CD4-positive, alpha-beta memory T cell (primary cell): ENCODE measurements at regions not wholly inside any gene's neighbourhood (a gene's known extent, or its start where the extent isn't known, plus 50 kb on each side); places are given as distances from the start of the nearest gene placed in this dataset.

ENCODE experiments used
- CTCF ChIA-PET: fragments of 350-600 bp; sonication (Branson Sonifier 250); formaldehyde crosslinking; loops from one replicate; lab custom pipeline; 2021; ENCODE audit warnings: inconsistent platforms; ENCODE audit not compliant: partially characterized antibody; lab: Charles Lee
- POLR2A ChIA-PET: fragments of 350-600 bp; sonication (Branson Sonifier 250); formaldehyde crosslinking; loops from one replicate; lab custom pipeline; 2021; ENCODE audit not compliant: partially characterized antibody; lab: Charles Lee
- DNase-seq, 5 donors: peaks; one replicate each; pipeline versions ENCODE4 v3.0.0 to v3.0.0-alpha.2; 2020 to 2022; ENCODE audit warnings: mixed read lengths in 1 of 5
- H3K27ac ChIP-seq: one replicate; pipeline ENCODE4 v1.7.0; 2013; ENCODE audit warnings: low read depth, low read length
- H3K27me3 ChIP-seq: 2 replicates; pipeline ENCODE4 v1.7.0; 2013; ENCODE audit warnings: mild to moderate bottlenecking, low read length, moderate library complexity; ENCODE audit not compliant: insufficient read depth
- H3K36me3 ChIP-seq: 2 replicates; pipeline ENCODE4 v1.7.0; 2013; ENCODE audit warnings: mild to moderate bottlenecking, low read length, moderate library complexity; ENCODE audit not compliant: insufficient read depth
- H3K4me1 ChIP-seq: 2 replicates; pipeline ENCODE4 v1.7.0; 2013; ENCODE audit warnings: mild to moderate bottlenecking, low read length, moderate library complexity; ENCODE audit not compliant: insufficient read depth
- H3K4me3 ChIP-seq, 2 donors: one replicate each; pipeline ENCODE4 v1.7.0; 2013; ENCODE audit warnings: low read length in 2 of 2, mild to moderate bottlenecking in 1 of 2
- H3K9me3 ChIP-seq, 2 donors: one replicate each; pipeline ENCODE4 v1.7.0; 2013; ENCODE audit warnings: low read length in 2 of 2, control low read depth in 1 of 2; ENCODE audit not compliant: control insufficient read depth in 1 of 2
- H3K27ac Mint-ChIP-seq, 7 donors: one replicate each; pipeline ENCODE4 v1.8.0; 2020 to 2021; ENCODE audit warnings: mixed read lengths in 7 of 7, mild to moderate bottlenecking in 6 of 7, inconsistent platforms in 3 of 7, moderate library complexity in 3 of 7
- H3K27me3 Mint-ChIP-seq, 2 donors: one replicate each; pipeline ENCODE4 v1.8.0; 2020 to 2021; ENCODE audit warnings: mixed read lengths in 2 of 2
- H3K36me3 Mint-ChIP-seq, 2 donors: one replicate each; pipeline ENCODE4 v1.8.0; 2020 to 2021; ENCODE audit warnings: mixed read lengths in 2 of 2, inconsistent platforms in 1 of 2, mild to moderate bottlenecking in 1 of 2
- H3K4me1 Mint-ChIP-seq, 4 donors: one replicate each; pipeline ENCODE4 v1.8.0; 2020 to 2021; ENCODE audit warnings: mixed read lengths in 4 of 4, mild to moderate bottlenecking in 1 of 4
- H3K4me3 Mint-ChIP-seq, 8 donors: one replicate each; pipeline ENCODE4 v1.8.0; 2020 to 2021; ENCODE audit warnings: mixed read lengths in 8 of 8, mild to moderate bottlenecking in 7 of 8, moderate library complexity in 6 of 8, inconsistent platforms in 3 of 8
- H3K9me3 Mint-ChIP-seq, 8 donors: one replicate each; pipeline ENCODE4 v1.8.0; 2020 to 2021; ENCODE audit warnings: mixed read lengths in 8 of 8, mild to moderate bottlenecking in 5 of 8, inconsistent platforms in 3 of 8, moderate library complexity in 1 of 8
- intact Hi-C: fragments of 100-400 bp; cut with micrococcal nuclease; formaldehyde crosslinking; loops from one replicate; pipeline ENCODE4 v1.15.1; 2023

DNA sequence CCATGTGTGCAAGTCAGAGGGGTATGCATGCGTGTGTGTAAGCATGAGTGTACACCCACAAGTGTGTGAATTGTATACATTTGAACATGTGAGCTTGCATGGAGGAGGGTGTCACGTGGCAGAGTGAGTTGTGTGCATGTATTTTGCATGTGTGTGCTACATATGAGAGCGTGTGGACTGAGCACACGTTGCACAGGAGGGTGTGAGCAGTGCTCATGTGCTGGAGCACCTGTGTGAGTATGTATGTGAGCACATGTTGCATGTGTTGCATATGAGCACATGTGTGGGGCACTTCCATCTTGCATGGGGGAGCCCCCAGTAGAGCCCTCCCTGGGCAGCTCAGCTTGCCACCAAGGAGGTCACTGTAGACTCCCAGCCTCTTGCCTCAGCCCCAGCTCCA is 180.2 kb upstream of the MYL2 start:
- Mint-ChIP-seq H3K27me3 (peaks cover 0 to 8% of the 10 kb centered on the region in 2 donors), H3K4me1 (peaks cover 0 to 6% (median 2%) of the 10 kb centered on the region in 4 donors), H3K4me3 (no peak overlapping the region), H3K27ac (no peak overlapping the region), H3K36me3 (no peaks in the 10 kb centered on the region), H3K9me3 (peaks cover 0 to 4% (median 0%) of the 10 kb centered on the region in 8 donors)
- Histone ChIP-seq H3K27ac (no peak overlapping the region), H3K27me3 (no peaks in the 10 kb centered on the region), H3K36me3 (no peaks in the 10 kb centered on the region), H3K9me3 (no peaks in the 10 kb centered on the region), H3K4me1 (no peaks in the 10 kb centered on the region), H3K4me3 (no peak overlapping the region)
- DNase-seq = no peak
- intact Hi-C loops = no loop called here
- POLR2A ChIA-PET = no interaction called here
- CTCF ChIA-PET = no interaction called here

DNA sequence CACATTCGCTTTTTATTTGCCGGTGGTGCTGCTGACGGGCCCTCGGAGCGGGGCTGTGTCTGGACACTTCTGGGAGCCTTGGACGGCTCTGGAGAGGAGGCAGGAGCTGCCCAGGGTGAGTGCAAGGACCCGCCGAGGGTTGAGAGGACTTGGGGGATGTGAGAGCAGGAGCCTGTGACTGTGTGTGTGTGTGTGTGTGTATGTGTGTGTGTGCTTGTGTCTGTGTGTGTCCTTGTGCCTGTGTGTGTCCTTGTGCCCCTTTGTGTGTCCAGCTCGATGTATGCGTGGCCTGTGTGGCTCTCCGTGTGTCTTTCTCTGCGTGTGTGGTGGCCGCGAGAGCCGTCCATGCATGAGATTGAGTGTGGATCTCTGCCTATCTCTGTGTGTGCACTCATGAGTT is 179.6 kb upstream of the MYL2 start:
- intact Hi-C loops = no loop called here
- H3K4me1 Mint-ChIP-seq = peaks cover 0 to 6% (median 2%) of the 10 kb centered on the region in 4 donors
- Histone ChIP-seq H3K27ac (no peak overlapping the region), H3K4me3 (no peak overlapping the region), H3K36me3 (no peaks in the 10 kb centered on the region), H3K27me3 (no peaks in the 10 kb centered on the region), H3K9me3 (no peaks in the 10 kb centered on the region), H3K4me1 (no peaks in the 10 kb centered on the region)
- H3K27ac Mint-ChIP-seq = no peak overlapping the region
- no peak for DNase-seq
- H3K4me3 Mint-ChIP-seq = no peak overlapping the region
- H3K9me3 Mint-ChIP-seq = peaks cover 0 to 4% (median 0%) of the 10 kb centered on the region in 8 donors
- ChIA-PET POLR2A (no interaction called here), CTCF (no interaction called here)
- peaks cover 0 to 8% of the 10 kb centered on the region in 2 donors for H3K27me3 Mint-ChIP-seq
- no peaks in the 10 kb centered on the region for H3K36me3 Mint-ChIP-seq

DNA sequence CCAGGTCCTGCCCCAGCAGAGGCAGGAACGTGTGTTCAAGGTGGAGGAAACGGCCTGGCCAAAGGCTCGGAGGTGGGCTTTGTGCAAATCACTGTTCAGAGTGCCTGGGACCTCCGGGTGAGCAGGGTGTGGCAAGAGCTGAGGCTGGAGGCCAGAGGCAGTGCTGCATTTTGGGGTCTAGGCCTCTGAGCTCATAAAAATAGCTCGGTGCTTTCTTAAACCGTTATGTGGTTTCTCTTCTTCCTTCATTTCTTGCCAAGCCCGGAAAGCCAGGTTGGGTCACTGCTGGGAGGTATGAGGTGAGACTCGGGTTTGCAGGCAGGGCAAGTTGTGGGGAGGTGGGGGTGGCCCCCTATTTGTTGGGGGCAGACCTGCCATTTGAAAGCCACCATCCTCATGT is 178.8 kb upstream of the MYL2 start:
- ChIA-PET CTCF (no interaction called here), POLR2A (no interaction called here)
- H3K27me3 ChIP-seq = no peaks in the 10 kb centered on the region
- intact Hi-C loops = no loop called here
- no peak overlapping the region for H3K4me3 ChIP-seq
- H3K27ac ChIP-seq = no peak overlapping the region
- Mint-ChIP-seq H3K36me3 (no peaks in the 10 kb centered on the region), H3K9me3 (peaks cover 0 to 4% (median 0%) of the 10 kb centered on the region in 8 donors), H3K4me3 (no peak overlapping the region), H3K4me1 (peaks cover 0 to 6% (median 2%) of the 10 kb centered on the region in 4 donors), H3K27me3 (peaks cover 0 to 8% of the 10 kb centered on the region in 2 donors), H3K27ac (no peak overlapping the region)
- no peaks in the 10 kb centered on the region for H3K9me3 ChIP-seq
- no peak for DNase-seq
- H3K4me1 ChIP-seq = no peaks in the 10 kb centered on the region
- H3K36me3 ChIP-seq = no peaks in the 10 kb centered on the region

DNA sequence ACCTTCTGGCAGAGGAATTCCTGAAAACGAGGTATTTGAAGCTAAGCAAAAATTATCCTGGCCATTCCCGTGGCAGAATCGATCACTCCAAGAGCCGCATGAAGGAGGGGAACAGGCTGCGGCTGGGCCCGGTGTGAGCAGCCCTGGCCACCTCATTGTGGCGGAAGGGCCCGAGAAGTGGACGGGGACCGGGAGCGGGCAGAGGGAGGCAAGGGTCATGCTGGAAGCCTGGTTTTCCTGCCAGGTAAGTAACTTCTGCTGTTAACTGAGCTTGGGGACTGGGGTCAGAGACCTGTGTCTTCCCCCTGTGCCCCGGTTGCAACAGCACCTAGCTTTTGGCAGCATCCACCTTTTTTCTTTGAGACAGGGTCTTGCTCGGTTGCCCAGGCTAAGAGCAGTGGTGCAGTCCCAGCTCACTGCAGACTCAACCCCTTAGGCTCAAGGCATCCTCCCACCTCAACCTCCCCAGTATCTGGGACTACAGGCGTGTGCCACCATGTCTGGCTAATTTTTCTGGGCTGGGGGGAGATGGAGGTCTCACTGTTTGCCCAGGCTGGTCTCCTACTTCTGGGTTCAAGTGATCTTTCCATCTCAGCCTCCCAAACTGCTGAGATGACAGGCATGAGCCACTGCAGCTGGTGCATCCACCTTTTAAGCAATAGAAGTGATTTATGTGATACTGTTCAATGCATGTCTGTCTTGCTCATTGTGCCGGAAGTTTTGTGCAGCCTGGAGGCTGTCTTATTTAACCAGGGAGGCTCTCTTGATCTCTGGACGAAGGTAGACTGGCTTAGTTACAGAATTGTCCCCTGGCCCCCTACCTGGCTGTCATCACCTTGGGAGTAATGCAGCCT is 174.0 kb upstream of the MYL2 start:
- Histone ChIP-seq H3K36me3 (no peaks in the 10 kb centered on the region), H3K27ac (no peak overlapping the region), H3K9me3 (no peaks in the 10 kb centered on the region), H3K27me3 (no peaks in the 10 kb centered on the region), H3K4me3 (no peak overlapping the region), H3K4me1 (peaks cover 11% of the 10 kb centered on the region)
- CTCF ChIA-PET = no interaction called here
- POLR2A ChIA-PET = interaction anchor here (1.5 kb wide), 1 partner anchor 38 kb away, joined by 6 read pairs; no protein-coding TSS in a partner anchor
- H3K4me1 Mint-ChIP-seq = peaks cover 11 to 19% (median 12%) of the 10 kb centered on the region in 4 donors
- H3K27me3 Mint-ChIP-seq = peaks cover 3% of the 10 kb centered on the region in 2 donors
- no peak for DNase-seq
- H3K9me3 Mint-ChIP-seq = no peaks in the 10 kb centered on the region
- H3K4me3 Mint-ChIP-seq = no peak overlapping the region
- intact Hi-C loops = no loop called here
- H3K36me3 Mint-ChIP-seq = no peaks in the 10 kb centered on the region
- no peak overlapping the region for H3K27ac Mint-ChIP-seq

DNA sequence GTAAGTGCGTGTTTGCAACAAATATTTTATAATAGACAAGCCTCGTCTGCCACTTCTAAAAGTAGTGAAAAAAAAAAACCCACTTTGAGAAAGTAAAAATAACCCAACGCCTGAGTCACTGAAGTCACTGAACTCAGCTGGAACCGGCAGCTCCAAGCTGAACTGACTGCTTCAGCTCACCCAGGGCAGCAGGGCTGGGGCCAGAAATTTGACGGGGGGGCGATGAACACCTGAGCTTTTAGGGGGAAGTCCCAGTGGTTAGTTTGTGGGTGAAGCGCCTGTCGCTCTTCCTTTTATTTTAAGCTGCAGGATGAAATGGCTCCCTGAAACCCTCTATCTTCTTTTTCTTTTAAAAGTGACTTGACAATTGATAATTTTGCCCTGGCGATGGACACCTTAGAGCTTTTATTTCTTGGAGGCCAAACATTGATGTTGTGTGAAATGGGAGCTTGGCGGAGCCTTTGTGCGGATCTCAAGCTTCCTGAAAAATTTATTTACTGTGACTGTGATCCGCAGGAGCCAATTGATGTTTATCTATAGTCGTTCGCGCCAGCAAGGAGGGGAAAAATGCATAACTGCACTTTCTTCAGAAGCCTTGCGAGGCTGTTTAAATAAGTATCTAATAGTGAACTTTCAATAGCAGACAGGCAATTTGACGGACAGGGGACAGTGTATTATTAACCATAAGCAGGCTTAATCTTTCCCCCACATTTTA is 173.2 kb upstream of the MYL2 start:
- Histone ChIP-seq H3K27ac (no peak overlapping the region), H3K4me3 (no peak overlapping the region), H3K36me3 (no peaks in the 10 kb centered on the region), H3K4me1 (peaks cover 11% of the 10 kb centered on the region), H3K9me3 (no peaks in the 10 kb centered on the region), H3K27me3 (no peaks in the 10 kb centered on the region)
- H3K27ac Mint-ChIP-seq = peak overlapping the region in 5 of 7 donors; percentile 10 to 75 (median 50)
- ChIA-PET POLR2A (interaction anchor here (1.5 kb wide), 1 partner anchor 37 kb away, joined by 6 read pairs; no protein-coding TSS in a partner anchor), CTCF (no interaction called here)
- peaks cover 9 to 14% (median 11%) of the 10 kb centered on the region in 4 donors for H3K4me1 Mint-ChIP-seq
- peak overlapping the region in 7 of 8 donors; percentile 10 to 76 (median 27) for H3K4me3 Mint-ChIP-seq
- peak; percentile 9 to 49 (median 24) for DNase-seq
- H3K36me3 Mint-ChIP-seq = no peaks in the 10 kb centered on the region
- peaks cover 3% of the 10 kb centered on the region in 2 donors for H3K27me3 Mint-ChIP-seq
- intact Hi-C loops = no loop called here
- H3K9me3 Mint-ChIP-seq = no peaks in the 10 kb centered on the region

DNA sequence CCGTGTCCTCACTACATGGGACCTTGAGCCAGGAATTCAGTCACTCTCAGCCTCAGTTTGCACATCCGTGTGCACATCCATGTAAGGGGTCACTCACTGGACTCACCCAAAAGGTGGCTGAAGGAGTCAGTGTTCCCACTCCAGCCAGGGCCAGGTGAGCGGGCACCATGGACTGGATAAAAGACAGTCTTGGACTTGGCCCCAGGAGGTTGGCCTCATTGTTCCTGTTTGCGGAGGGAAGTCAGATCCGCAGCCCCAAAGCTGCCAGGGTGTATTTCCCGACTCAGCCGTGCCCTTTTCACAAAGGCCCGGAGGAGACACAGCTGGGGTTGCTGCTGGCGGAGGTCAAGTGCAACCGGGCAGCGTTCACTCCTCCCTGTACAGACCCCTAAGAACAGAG is 170.7 kb upstream of the MYL2 start:
- DNase-seq = no peak
- Histone ChIP-seq H3K36me3 (no peaks in the 10 kb centered on the region), H3K4me1 (peaks cover 11% of the 10 kb centered on the region), H3K4me3 (no peak overlapping the region), H3K27me3 (no peaks in the 10 kb centered on the region), H3K9me3 (no peaks in the 10 kb centered on the region), H3K27ac (no peak overlapping the region)
- Mint-ChIP-seq H3K4me1 (peaks cover 9 to 14% (median 11%) of the 10 kb centered on the region in 4 donors), H3K27ac (no peak overlapping the region), H3K9me3 (no peaks in the 10 kb centered on the region), H3K4me3 (no peak overlapping the region), H3K36me3 (no peaks in the 10 kb centered on the region), H3K27me3 (peaks cover 0 to 6% of the 10 kb centered on the region in 2 donors)
- intact Hi-C loops = no loop called here
- CTCF ChIA-PET = no interaction called here
- POLR2A ChIA-PET = no interaction called here

DNA sequence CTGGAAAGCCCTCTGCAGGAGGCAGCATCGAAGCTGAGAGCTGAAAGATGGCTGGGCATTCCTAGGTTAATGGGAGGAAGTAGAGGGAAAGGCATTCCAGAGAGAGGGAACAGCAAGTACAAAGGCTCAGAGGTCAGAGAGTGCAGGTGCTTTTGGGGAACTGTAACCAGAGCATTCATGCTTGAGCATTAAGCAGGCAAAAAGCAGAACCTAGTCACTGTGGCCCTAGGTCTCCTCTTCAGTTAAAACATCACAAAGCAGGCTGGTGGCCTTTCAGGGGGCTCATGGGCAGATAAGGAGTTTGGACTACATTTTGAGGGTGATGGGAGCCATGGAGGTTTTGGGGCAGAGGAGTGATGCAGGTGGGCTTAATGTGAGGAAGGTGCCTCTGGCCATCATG is 169.2 kb upstream of the MYL2 start:
- H3K4me3 Mint-ChIP-seq = no peak overlapping the region
- H3K36me3 Mint-ChIP-seq = no peaks in the 10 kb centered on the region
- ChIA-PET POLR2A (no interaction called here), CTCF (no interaction called here)
- intact Hi-C loops = no loop called here
- no peaks in the 10 kb centered on the region for H3K27me3 ChIP-seq
- peaks cover 0 to 6% of the 10 kb centered on the region in 2 donors for H3K27me3 Mint-ChIP-seq
- no peaks in the 10 kb centered on the region for H3K36me3 ChIP-seq
- no peak overlapping the region for H3K27ac ChIP-seq
- H3K9me3 ChIP-seq = no peaks in the 10 kb centered on the region
- H3K27ac Mint-ChIP-seq = peak overlapping the region in 1 of 7 donors; percentile 76
- H3K4me1 Mint-ChIP-seq = peaks cover 9 to 14% (median 11%) of the 10 kb centered on the region in 4 donors
- DNase-seq = no peak
- no peaks in the 10 kb centered on the region for H3K9me3 Mint-ChIP-seq
- peaks cover 11% of the 10 kb centered on the region for H3K4me1 ChIP-seq
- no peak overlapping the region for H3K4me3 ChIP-seq
